IMR-90 (cell line): ENCODE measurements at regions not wholly inside any gene's neighbourhood (a gene's known extent, or its start where the extent isn't known, plus 50 kb on each side); places are given as distances from the start of the nearest gene placed in this dataset.

Experiments
- ATAC-seq: fragments of 200-7000 bp; cut with Tn5 transposase; 2 replicates; pipeline ENCODE4 v1.9.1; 2020; ENCODE audit warnings: low read depth, mild to moderate bottlenecking, moderate library complexity
- BruUV-seq: library from RNA; stranded (reverse); fragments of 400-500 nt; replicated peaks from 2 replicates; lab custom pipeline; 2021; lab: Mats Ljungman, UMichigan
- CTCF ChIA-PET: fragments of 300-600 bp; formaldehyde crosslinking; extraction: SDS; loops from one replicate; lab custom pipeline; 2021; ENCODE audit warnings: antibody characterized with exemption; lab: Yijun Ruan, JAX
- POLR2A ChIA-PET: fragments of 300-600 bp; sonication (Branson Sonifier 250); formaldehyde crosslinking; loops from one replicate; lab custom pipeline; 2022; ENCODE audit warnings: antibody characterized with exemption; ENCODE audit not compliant: unreplicated experiment; lab: Charles Lee
- DNase-seq: peaks from one replicate; pipeline ENCODE4 v3.0.0; 2013
- H2AFZ ChIP-seq: replicated peaks from 2 replicates; pipeline ENCODE3; 2013; ENCODE audit warnings: low read length, mild to moderate bottlenecking; ENCODE audit not compliant: poor library complexity
- H2AK5ac ChIP-seq: 2 replicates; pipeline ENCODE4 v1.6.1; 2013; ENCODE audit warnings: low read depth, low read length, inconsistent platforms
- H2AK9ac ChIP-seq: replicated peaks from 2 replicates; pipeline ENCODE3; 2013; ENCODE audit warnings: mild to moderate bottlenecking, low read depth, low read length, moderate library complexity; ENCODE audit not compliant: poor library complexity
- H2BK120ac ChIP-seq: 2 replicates; pipeline ENCODE4 v1.6.1; 2013; ENCODE audit warnings: low read depth, low read length, inconsistent platforms
- H2BK15ac ChIP-seq: 3 replicates; pipeline ENCODE4 v1.6.1; 2013; ENCODE audit warnings: low read depth, low read length, inconsistent platforms
- H2BK20ac ChIP-seq: 2 replicates; pipeline ENCODE4 v1.6.1; 2013; ENCODE audit warnings: low read depth, mild to moderate bottlenecking, inconsistent platforms, low read length, moderate library complexity
- H2BK5ac ChIP-seq: 2 replicates; pipeline ENCODE4 v1.6.1; 2013; ENCODE audit warnings: mild to moderate bottlenecking, low read depth, low read length, inconsistent platforms; ENCODE audit not compliant: poor library complexity, severe bottlenecking
- H3K14ac ChIP-seq: replicated peaks from 2 replicates; pipeline ENCODE4 v1.6.1; 2013; ENCODE audit warnings: low read depth, low read length, inconsistent platforms
- H3K18ac ChIP-seq: 2 replicates; pipeline ENCODE4 v1.6.1; 2013; ENCODE audit warnings: low read depth, low read length, control low read depth
- H3K23ac ChIP-seq: 2 replicates; pipeline ENCODE4 v1.6.1; 2013; ENCODE audit warnings: low read depth, low read length, inconsistent platforms
- H3K27ac ChIP-seq: 2 replicates; pipeline ENCODE4 v1.5.1; 2013; ENCODE audit warnings: mild to moderate bottlenecking, control low read depth, low read length; ENCODE audit not compliant: insufficient read depth
- H3K27me3 ChIP-seq: 2 replicates; pipeline ENCODE4 v1.6.1; 2013; ENCODE audit warnings: low read length; ENCODE audit not compliant: control insufficient read depth, insufficient read depth
- H3K36me3 ChIP-seq: 2 replicates; pipeline ENCODE4 v1.6.1; 2013; ENCODE audit warnings: low read length, mixed read lengths; ENCODE audit not compliant: control insufficient read depth, insufficient read depth
- H3K4ac ChIP-seq: 2 replicates; pipeline ENCODE4 v1.6.1; 2013; ENCODE audit warnings: low read depth, low read length, inconsistent platforms
- H3K4me1 ChIP-seq: 2 replicates; pipeline ENCODE4 v1.6.1; 2013; ENCODE audit warnings: low read length, mixed read lengths; ENCODE audit not compliant: control insufficient read depth, insufficient read depth
- H3K4me2 ChIP-seq: 2 replicates; pipeline ENCODE4 v1.6.1; 2013; ENCODE audit warnings: low read depth, mild to moderate bottlenecking, control low read depth, low read length, moderate library complexity
- H3K4me3 ChIP-seq: 2 replicates; pipeline ENCODE4 v1.5.1; 2013; ENCODE audit warnings: low read depth, mild to moderate bottlenecking, control low read depth, low read length, moderate library complexity; ENCODE audit not compliant: insufficient read depth
- H3K56ac ChIP-seq: 2 replicates; pipeline ENCODE4 v1.6.1; 2013; ENCODE audit warnings: low read length, inconsistent platforms; ENCODE audit not compliant: insufficient read depth; ENCODE audit errors: extremely low read depth
- H3K79me1 ChIP-seq, 2 experiments: 2 replicates each; pipeline ENCODE4 v1.6.1; 2013; ENCODE audit warnings: low read length in 2 of 2, inconsistent platforms in 1 of 2, low read depth in 1 of 2
- H3K9ac ChIP-seq: 2 replicates; pipeline ENCODE4 v1.6.1; 2013; ENCODE audit warnings: low read depth, low read length, control low read depth
- H3K9me1 ChIP-seq: 2 replicates; pipeline ENCODE4 v1.6.1; 2013; ENCODE audit warnings: low read length, inconsistent platforms; ENCODE audit not compliant: insufficient read depth
- H3K9me3 ChIP-seq: 2 replicates; pipeline ENCODE4 v1.6.1; 2013; ENCODE audit warnings: low read length; ENCODE audit not compliant: control insufficient read depth, insufficient read depth
- H4K20me1 ChIP-seq: 2 replicates; pipeline ENCODE4 v1.6.1; 2013; ENCODE audit warnings: low read length, inconsistent platforms; ENCODE audit not compliant: insufficient read depth
- H4K5ac ChIP-seq: 2 replicates; pipeline ENCODE4 v1.6.1; 2013; ENCODE audit warnings: mild to moderate bottlenecking, low read depth, low read length, control low read depth
- H4K8ac ChIP-seq, 2 experiments: 2 replicates each; pipeline ENCODE4 v1.6.1; 2013; ENCODE audit warnings: low read depth in 2 of 2, low read length in 2 of 2, control low read depth in 1 of 2, inconsistent platforms in 1 of 2
- H4K91ac ChIP-seq: 2 replicates; pipeline ENCODE4 v1.6.1; 2013; ENCODE audit warnings: low read depth, low read length, inconsistent platforms; ENCODE audit not compliant: insufficient read depth
- CEBPB ChIP-seq: IDR thresholded peaks from 2 replicates; pipeline ENCODE4 v1.6.1; 2012; ENCODE audit warnings: low read depth, low read length, improper control_type of control experiment
- CTCF ChIP-seq: conservative IDR thresholded peaks from 2 replicates; pipeline ENCODE4 v1.5.1; 2012; ENCODE audit warnings: mild to moderate bottlenecking, low read depth, low read length, improper control_type of control experiment
- FOS ChIP-seq: fragments of 150-350 bp; IDR thresholded peaks from 2 replicates; pipeline ENCODE4 v1.6.1; 2016; ENCODE audit warnings: low read depth, low read length
- MAFK ChIP-seq: IDR thresholded peaks from 2 replicates; pipeline ENCODE4 v1.6.1; 2012; ENCODE audit warnings: low read depth, low read length, improper control_type of control experiment
- POLR2A ChIP-seq: IDR thresholded peaks from 2 replicates; pipeline ENCODE4 v1.6.1; 2012; ENCODE audit warnings: mild to moderate bottlenecking, low read depth, low read length
- RFX5 ChIP-seq: IDR thresholded peaks from 2 replicates; pipeline ENCODE4 v1.8.0; 2012; ENCODE audit warnings: low read depth, mild to moderate bottlenecking, low read length, moderate library complexity
- WGBS, 2 experiments: methylation state at CpG; one replicate each; pipeline versions ENCODE4 v1.1.5 to v1.1.7; 2013; ENCODE audit warnings: missing lambda C conversion rate in 2 of 2; ENCODE audit not compliant: insufficient read length in 1 of 2; ENCODE audit errors: extremely low coverage in 2 of 2; 5-methylcytosine and 5-hydroxymethylcytosine counted together
- dilution Hi-C: fragments of 300-500 bp; cut with HindIII; formaldehyde crosslinking; loops from one replicate; pipeline ENCODE4 v1.14.3; 2018; ENCODE audit warnings: low sequenced_read_pairs; ENCODE audit not compliant: unreplicated experiment
- in situ Hi-C: fragments of 300-500 bp; cut with MboI; formaldehyde crosslinking; loops from 3 replicates; pipeline ENCODE4 v1.14.3; 2019; ENCODE audit warnings: low sequenced_read_pairs, inconsistent platforms, mixed read lengths
- intact Hi-C: fragments of 100-400 bp; cut with micrococcal nuclease; formaldehyde crosslinking; loops from 2 replicates; pipeline ENCODE4 v1.10.0; 2022

- Histone ChIP-seq H4K5ac (no peak overlapping the region), H2BK5ac (no peak overlapping the region), H2BK20ac (no peak overlapping the region), H3K27ac (no peak overlapping the region), H3K4me3 (no peak overlapping the region), H2AFZ (no peak overlapping the region), H3K56ac (no peak overlapping the region), H3K4me2 (no peak overlapping the region), H3K14ac (no peak overlapping the region), H3K9ac (no peak overlapping the region), H3K4ac (no peak overlapping the region), H4K20me1 (no peaks in the 10 kb centered on the region), H4K91ac (no peak overlapping the region), H2BK120ac (no peak overlapping the region), H4K8ac (no peak overlapping the region), H3K9me1 (no peaks in the 10 kb centered on the region), H3K9me3 (peaks cover 5% of the 10 kb centered on the region), H3K4me1 (no peaks in the 10 kb centered on the region), H2AK5ac (no peak overlapping the region), H3K79me1 (no peaks in the 10 kb centered on the region), H3K27me3 (no peaks in the 10 kb centered on the region), H2AK9ac (no peak overlapping the region), H3K18ac (no peak overlapping the region), H2BK15ac (no peak overlapping the region), H3K23ac (no peak overlapping the region), H3K36me3 (no peaks in the 10 kb centered on the region)
- DNase-seq (no peak), ATAC-seq (no peak)
- dilution Hi-C loops = no loop called here
- intact Hi-C loops = no loop called here
- 20% methylated on average over 1 of the region's 5 CpGs; no CpG with 5 or more reads in 1 of the 2 experiments for WGBS, 2 experiments
- POLR2A ChIA-PET = no interaction called here
- CTCF ChIA-PET = no interaction called here
- BruUV-seq = no TSS peak
- TF ChIP-seq CTCF (no peak), POLR2A (no peak), FOS (no peak), MAFK (no peak), RFX5 (no peak), CEBPB (no peak)
- in situ Hi-C loops = no loop called here
Measured at GRCh38 chr9:106479679-106480078, 383.3 kb upstream of the ZNF462 start.
